Choroid plexus epithelial cell (primary cell): ENCODE measurements at regions not wholly inside any gene's neighbourhood (a gene's known extent, or its start where the extent isn't known, plus 50 kb on each side); places are given as distances from the start of the nearest gene placed in this dataset.
A peak's percentile ranks its signal among the peaks of the same experiment; 100 is the strongest.
"Not testable (repeated sequence)": the region's sequence is repeated elsewhere in the genome, so short reads cannot be mapped to it uniquely, and the experiment has no call there.

Source experiments
- DNase-seq: peaks from one replicate; pipeline ENCODE4 v3.0.0-alpha.2; 2010; ENCODE audit warnings: low read depth
- H3K4me3 ChIP-seq: 2 replicates; pipeline ENCODE4 v1.5.1; 2011; ENCODE audit warnings: low read depth, mild to moderate bottlenecking, control low read depth, low read length, moderate library complexity
- TF ChIP-seq, protein P1 (sequence below): conservative IDR thresholded peaks from 2 replicates; pipeline ENCODE4 v1.5.1; 2011; ENCODE audit warnings: low read depth, mild to moderate bottlenecking, control low read depth, inconsistent platforms, low read length, moderate library complexity

DNA sequence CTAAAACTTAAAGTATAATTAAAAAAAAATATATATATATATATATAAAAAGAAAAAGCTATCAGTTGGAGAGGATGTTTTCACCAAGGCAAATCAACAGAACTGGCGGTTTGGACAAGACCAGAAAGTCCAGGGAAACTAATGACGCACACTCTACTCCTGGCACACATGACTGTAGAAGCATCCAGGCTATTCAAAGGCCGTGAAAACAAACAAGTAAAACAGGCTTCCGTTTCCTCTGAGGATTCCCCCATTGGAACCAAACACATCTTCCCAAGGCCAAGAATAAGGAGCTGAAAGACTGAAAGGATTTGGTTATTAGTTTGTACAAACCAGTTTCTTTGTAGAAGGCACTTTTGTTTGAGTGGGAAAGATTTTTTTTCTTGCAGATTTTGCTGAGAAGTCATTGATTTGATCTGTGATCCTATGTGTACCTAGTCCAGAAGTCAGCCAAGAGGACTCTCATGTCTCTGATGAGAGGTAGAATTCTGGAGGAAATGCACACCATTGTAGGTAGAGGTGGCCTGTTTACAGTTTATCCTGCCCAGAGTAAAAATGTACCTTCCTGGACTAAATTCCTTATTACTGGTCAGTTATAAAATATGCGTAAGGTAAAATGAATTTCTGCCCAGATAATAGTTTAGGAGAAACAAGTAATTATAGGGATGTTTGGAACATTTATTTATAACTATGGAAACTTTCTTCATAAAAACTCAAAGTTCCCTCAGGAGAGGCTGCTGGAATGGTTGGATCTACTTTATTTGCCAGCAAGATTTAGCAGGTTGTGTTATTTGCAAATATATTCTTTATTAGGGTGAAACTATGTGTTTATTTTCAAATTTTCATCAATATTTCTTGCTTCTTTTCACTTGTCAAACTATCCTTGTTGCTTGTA is 66.5 kb downstream of the DMP1 start:
- H3K4me3 ChIP-seq = no peak overlapping the region
- TF ChIP-seq, protein P1, sequence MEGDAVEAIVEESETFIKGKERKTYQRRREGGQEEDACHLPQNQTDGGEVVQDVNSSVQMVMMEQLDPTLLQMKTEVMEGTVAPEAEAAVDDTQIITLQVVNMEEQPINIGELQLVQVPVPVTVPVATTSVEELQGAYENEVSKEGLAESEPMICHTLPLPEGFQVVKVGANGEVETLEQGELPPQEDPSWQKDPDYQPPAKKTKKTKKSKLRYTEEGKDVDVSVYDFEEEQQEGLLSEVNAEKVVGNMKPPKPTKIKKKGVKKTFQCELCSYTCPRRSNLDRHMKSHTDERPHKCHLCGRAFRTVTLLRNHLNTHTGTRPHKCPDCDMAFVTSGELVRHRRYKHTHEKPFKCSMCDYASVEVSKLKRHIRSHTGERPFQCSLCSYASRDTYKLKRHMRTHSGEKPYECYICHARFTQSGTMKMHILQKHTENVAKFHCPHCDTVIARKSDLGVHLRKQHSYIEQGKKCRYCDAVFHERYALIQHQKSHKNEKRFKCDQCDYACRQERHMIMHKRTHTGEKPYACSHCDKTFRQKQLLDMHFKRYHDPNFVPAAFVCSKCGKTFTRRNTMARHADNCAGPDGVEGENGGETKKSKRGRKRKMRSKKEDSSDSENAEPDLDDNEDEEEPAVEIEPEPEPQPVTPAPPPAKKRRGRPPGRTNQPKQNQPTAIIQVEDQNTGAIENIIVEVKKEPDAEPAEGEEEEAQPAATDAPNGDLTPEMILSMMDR = no peak
- DNase-seq = peak; percentile 11

DNA sequence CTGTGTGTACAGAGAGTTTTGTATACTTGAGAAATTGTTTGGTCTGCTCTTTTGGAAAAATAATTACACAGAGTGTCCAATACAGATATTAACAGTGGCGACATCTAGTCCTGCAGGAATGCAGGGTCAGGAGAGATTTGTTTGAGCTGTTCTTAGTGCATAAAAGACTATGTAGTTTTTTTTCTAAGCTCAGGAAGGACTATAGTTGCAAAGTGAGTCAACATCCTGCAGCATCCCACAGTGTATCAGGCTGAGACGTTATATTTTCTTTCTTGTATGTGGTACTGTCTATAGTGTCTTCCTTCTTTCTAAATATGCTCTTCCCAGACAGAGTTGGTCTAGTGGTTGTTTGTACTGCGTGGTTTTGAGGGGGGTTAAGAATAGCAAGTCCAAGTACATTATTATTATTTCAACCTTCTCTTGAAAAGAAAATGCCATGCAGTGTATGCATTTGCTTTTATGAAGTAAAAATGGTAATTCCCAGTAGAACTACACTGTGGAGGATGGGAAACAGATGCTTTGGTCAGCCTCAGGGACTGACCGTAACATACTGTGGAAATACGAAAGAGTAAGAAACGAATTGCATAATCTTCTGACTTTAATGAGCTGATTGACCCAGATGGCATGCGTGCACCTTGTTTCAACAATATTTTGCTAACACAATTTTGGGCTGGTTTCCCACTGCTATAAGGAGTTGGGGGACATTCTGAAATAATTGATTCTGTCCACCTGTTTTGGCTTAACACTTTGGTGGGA is 67.4 kb downstream of the DMP1 start:
- TF ChIP-seq, protein P1 = no peak
- no peak overlapping the region for H3K4me3 ChIP-seq
- DNase-seq = peak; percentile 13

DNA sequence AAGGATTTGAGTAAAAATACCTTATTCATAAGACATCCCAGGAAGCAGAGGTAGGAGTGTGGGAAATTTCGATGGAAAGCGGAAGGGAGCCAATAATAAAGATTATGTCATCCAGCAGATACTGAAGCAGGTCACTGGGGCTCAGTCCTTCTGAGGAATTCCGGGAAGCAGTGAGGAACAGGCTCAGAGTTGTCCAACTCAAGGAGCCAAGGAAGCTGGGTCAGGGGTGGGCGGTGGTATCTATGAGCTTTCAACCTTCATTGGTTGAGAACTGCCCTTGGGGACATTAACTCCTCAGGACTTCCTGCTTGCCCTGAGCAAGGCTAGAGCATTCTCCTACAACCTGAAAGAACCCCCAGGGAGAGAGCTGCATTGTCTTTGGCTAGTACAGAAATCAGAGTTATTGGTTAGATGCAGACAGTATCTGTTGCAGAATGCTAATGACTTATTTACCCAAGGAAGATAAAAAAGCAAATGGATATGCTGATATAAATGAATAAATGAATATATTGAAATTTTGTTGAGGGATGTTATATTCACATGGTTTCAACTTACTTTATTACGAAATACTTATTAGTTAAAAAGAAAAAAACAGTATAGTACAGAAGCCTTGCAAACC is 68.2 kb downstream of the DMP1 start:
- TF ChIP-seq, protein P1 = no peak
- DNase-seq = no peak
- no peak overlapping the region for H3K4me3 ChIP-seq

DNA sequence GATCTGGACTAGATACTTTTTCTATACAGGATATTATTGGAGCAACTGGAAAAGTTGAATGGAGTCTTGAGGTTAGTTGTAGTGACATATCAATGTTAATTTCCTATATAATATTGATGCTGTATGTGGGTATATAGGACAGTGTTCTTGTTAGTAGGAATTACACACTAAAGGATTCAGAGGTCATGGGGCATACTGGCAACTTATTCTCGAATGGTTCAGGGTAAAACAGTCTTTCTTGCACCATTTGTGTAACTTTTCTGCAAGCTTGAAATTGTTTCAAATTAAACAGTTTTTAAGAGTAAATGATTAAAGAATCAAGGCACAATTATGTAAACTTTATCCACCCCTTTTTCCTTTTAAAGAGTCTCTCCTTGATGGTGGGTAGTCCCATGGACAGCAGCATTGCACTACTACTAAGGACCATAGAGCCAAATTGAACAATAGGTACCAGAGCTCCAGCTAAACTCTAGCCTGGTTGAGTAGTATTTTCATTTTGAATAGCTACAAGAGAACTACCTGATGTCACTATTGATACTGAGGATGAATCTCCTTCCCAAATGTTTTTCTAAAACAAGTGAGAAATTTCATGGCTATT is 70.1 kb downstream of the DMP1 start:
- DNase-seq = no peak
- TF ChIP-seq, protein P1 = no peak
- no peak overlapping the region for H3K4me3 ChIP-seq

DNA sequence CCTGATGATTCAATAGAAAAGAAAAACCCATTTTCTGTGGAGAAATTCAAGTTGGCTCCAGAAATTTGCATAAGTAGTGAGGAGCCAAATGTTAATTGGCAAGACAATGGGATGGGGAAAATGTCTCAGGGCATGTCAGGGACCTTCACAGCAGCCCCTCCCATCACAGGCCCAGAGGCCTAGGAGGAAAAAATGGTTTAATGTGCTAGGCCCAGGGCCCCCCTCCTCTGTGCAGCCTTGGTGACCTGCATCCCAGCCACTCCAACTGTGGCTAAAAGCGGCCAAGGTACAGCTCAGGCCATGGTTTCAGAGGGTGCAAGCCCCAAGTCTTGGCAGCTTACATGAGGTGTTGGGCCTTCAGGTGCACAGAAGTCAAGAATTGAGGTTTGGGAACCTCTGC is 74.1 kb upstream of the IBSP start:
- DNase-seq, H3K4me3 ChIP-seq: not testable (repeated sequence)

DNA sequence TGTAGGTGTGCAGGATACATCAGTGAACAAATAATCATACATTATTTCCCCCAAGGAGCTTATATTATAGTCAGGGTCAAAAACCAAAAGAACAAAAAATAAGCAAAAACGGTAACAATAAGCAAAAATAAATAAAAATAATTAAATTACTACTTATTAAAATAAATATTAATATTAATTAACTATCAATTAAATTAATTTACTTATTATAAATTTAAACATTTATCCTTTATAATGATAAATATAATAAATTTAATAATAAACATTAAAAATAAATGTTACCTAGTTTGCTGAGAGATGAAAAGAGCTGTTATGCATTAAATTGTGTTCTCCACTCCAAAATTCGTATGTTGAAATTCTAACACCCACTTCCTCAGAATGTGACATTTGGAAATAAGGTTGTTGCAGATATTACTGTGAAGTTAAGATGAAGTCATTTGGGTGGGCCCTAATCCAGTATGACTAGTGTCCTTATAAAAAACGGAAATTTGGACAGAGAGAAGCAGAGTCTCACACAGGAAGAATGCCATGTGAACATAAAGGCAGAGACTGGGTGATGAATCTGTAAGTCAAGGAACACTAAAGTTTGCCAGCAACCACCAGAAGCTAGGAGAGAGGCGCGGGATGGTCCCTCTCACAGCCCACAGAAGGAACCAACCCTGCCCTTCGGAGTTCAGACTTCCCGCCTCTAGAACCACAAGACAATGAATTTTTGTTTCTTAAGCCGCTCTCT is 67.2 kb upstream of the IBSP start:
- TF ChIP-seq, protein P1 = no peak
- no peak for DNase-seq
- no peak overlapping the region for H3K4me3 ChIP-seq
